Suprapubic skin (tissue), 4 donors: ENCODE measurements at regions not wholly inside any gene's neighbourhood (a gene's known extent, or its start where the extent isn't known, plus 50 kb on each side); places are given as distances from the start of the nearest gene placed in this dataset.

Experiments
- DNase-seq, 2 donors: peaks; one replicate each; pipeline ENCODE4 v3.0.0-alpha.2; 2019; ENCODE audit warnings: low spot score in 2 of 2
- H3K27ac ChIP-seq: fragments of 200-600 bp; sonication (generic); one replicate; pipeline ENCODE4 v1.5.1; 2019
- H3K27me3 ChIP-seq: fragments of 200-600 bp; sonication (generic); one replicate; pipeline ENCODE4 v1.5.1; 2019
- H3K36me3 ChIP-seq: fragments of 200-600 bp; sonication (generic); one replicate; pipeline ENCODE4 v1.5.1; 2019
- H3K4me1 ChIP-seq: fragments of 200-600 bp; sonication (generic); one replicate; pipeline ENCODE4 v1.5.1; 2019
- H3K4me3 ChIP-seq: fragments of 200-600 bp; sonication (generic); one replicate; pipeline ENCODE4 v1.5.1; 2019; ENCODE audit warnings: mild to moderate bottlenecking
- H3K9me3 ChIP-seq: fragments of 200-600 bp; sonication (generic); one replicate; pipeline ENCODE4 v1.5.1; 2019
- EP300 ChIP-seq: sonication (generic); formaldehyde crosslinking; IDR thresholded peaks from one replicate; pipeline ENCODE4 v1.6.1; 2017; ENCODE audit warnings: antibody characterized with exemption
- POLR2A ChIP-seq, 2 donors: fragments of 450-650 bp; IDR thresholded peaks; one replicate each; pipeline ENCODE4 v1.6.1; 2017; ENCODE audit warnings: antibody characterized with exemption in 2 of 2, mild to moderate bottlenecking in 2 of 2, moderate library complexity in 2 of 2
- POLR2AphosphoS5 ChIP-seq, 3 donors: sonication (generic); formaldehyde crosslinking; IDR thresholded peaks; one replicate each; pipeline ENCODE4 v1.6.1; 2017; ENCODE audit warnings: antibody characterized with exemption in 3 of 3
- WGBS: methylation state at CpG from one replicate; pipeline ENCODE4 v1.1.5; 2018; 5-methylcytosine and 5-hydroxymethylcytosine counted together
- TF ChIP-seq, protein P1 (sequence below), 2 donors: fragments of 200-600 bp in 1 of 2; fragments of 450-650 bp in 1 of 2; sonication (generic) in 1 of 2; IDR thresholded peaks; one replicate each; pipeline ENCODE4 v1.5.1; 2016 to 2019; ENCODE audit warnings: antibody characterized with exemption in 2 of 2, mild to moderate bottlenecking in 1 of 2, moderate library complexity in 1 of 2

DNA sequence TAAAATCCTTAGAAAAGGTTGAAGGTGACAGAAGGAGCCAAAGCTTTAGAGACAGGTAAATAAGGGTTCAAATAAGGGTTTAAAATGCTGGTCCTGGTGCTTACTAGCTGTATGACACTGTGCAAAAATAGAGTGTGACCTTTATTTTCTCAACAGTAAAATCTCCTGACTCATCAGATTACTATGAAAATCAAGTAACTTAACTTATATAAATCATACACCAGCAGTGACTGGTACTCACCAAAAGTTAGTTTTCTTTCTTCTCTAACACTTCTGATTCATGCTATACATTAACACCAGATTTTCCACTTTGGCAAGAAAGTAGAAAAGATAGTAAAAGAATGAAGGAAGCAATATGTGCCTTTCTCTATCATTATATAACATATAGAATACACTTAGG is 205.9 kb upstream of the GBE1 start:
- Histone ChIP-seq H3K36me3 (no peaks in the 10 kb centered on the region), H3K9me3 (no peaks in the 10 kb centered on the region), H3K4me3 (no peak overlapping the region), H3K27me3 (peaks cover 4% of the 10 kb centered on the region), H3K4me1 (no peaks in the 10 kb centered on the region), H3K27ac (no peak overlapping the region)
- TF ChIP-seq, protein P1, sequence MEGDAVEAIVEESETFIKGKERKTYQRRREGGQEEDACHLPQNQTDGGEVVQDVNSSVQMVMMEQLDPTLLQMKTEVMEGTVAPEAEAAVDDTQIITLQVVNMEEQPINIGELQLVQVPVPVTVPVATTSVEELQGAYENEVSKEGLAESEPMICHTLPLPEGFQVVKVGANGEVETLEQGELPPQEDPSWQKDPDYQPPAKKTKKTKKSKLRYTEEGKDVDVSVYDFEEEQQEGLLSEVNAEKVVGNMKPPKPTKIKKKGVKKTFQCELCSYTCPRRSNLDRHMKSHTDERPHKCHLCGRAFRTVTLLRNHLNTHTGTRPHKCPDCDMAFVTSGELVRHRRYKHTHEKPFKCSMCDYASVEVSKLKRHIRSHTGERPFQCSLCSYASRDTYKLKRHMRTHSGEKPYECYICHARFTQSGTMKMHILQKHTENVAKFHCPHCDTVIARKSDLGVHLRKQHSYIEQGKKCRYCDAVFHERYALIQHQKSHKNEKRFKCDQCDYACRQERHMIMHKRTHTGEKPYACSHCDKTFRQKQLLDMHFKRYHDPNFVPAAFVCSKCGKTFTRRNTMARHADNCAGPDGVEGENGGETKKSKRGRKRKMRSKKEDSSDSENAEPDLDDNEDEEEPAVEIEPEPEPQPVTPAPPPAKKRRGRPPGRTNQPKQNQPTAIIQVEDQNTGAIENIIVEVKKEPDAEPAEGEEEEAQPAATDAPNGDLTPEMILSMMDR (IDR thresholded peaks at IDR 0.05): no peak
- TF ChIP-seq EP300: no peak
- TF ChIP-seq POLR2AphosphoS5 (IDR thresholded peaks at IDR 0.05): no peak
- no peak for TF ChIP-seq POLR2A (IDR thresholded peaks at IDR 0.05)
- no peak for DNase-seq

GRCh38 chr3:81965696-81966095 is 204.3 kb upstream of the GBE1 start:
- peaks cover 4% of the 10 kb centered on the region for H3K27me3 ChIP-seq
- WGBS: 50% methylated on average over 2 of the region's 2 CpGs
- DNase-seq: no peak
- no peak overlapping the region for H3K4me3 ChIP-seq
- H3K4me1 ChIP-seq: no peaks in the 10 kb centered on the region
- no peaks in the 10 kb centered on the region for H3K36me3 ChIP-seq
- no peak overlapping the region for H3K27ac ChIP-seq
- TF ChIP-seq EP300 (no peak), POLR2AphosphoS5 (IDR thresholded peaks at IDR 0.05) (no peak), POLR2A (IDR thresholded peaks at IDR 0.05) (no peak)
- TF ChIP-seq, protein P1 (IDR thresholded peaks at IDR 0.05): no peak
- no peaks in the 10 kb centered on the region for H3K9me3 ChIP-seq

- 99% methylated on average over 2 of the region's 2 CpGs for WGBS
- TF ChIP-seq POLR2AphosphoS5 (IDR thresholded peaks at IDR 0.05) (no peak), POLR2A (IDR thresholded peaks at IDR 0.05) (no peak), EP300 (no peak)
- TF ChIP-seq, protein P1 (IDR thresholded peaks at IDR 0.05): no peak
- no peak overlapping the region for H3K4me3 ChIP-seq
- no peak for DNase-seq
- H3K27me3 ChIP-seq: peaks cover 4% of the 10 kb centered on the region
- no peaks in the 10 kb centered on the region for H3K4me1 ChIP-seq
- no peaks in the 10 kb centered on the region for H3K9me3 ChIP-seq
- H3K36me3 ChIP-seq: no peaks in the 10 kb centered on the region
- no peak overlapping the region for H3K27ac ChIP-seq
These were observed 201.0 kb upstream of the GBE1 start for GRCh38 chr3:81962396-81962795.

DNA sequence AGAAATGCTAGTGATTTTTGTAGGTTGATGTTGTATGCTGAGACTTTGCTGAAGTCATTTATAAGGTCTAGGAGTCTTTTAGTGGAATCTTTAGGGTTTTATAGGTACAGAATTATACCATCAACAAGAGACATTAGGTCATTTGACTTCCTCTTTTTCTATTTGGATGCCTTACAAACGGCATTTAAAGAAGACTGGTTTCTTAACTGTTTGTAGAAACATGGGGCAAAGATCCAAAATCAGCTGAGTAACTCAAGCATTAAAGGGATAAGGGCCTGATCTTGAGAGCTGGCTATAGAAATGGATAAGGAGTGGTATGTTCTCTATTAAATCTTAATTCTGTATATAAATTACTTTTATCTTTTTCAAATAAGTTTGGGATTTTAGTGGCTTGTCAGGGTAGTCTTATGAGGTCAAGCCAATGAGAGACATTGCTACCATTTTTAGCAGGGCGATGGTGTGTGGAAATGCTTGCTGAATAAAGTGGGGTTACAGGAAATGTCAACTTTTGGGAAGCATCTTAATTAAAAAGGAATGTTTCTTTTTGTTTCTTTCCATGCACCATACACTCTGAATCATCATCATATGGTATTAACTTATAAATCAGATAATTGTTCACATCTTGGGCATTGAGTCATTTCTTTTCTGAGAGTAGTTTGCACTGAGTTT is 197.7 kb upstream of the GBE1 start:
- Histone ChIP-seq H3K27ac (no peak overlapping the region), H3K4me3 (no peak overlapping the region), H3K36me3 (no peaks in the 10 kb centered on the region), H3K27me3 (peaks cover 4% of the 10 kb centered on the region), H3K9me3 (no peaks in the 10 kb centered on the region), H3K4me1 (no peaks in the 10 kb centered on the region)
- TF ChIP-seq EP300: no peak
- no peak for TF ChIP-seq POLR2A (IDR thresholded peaks at IDR 0.05)
- TF ChIP-seq POLR2AphosphoS5 (IDR thresholded peaks at IDR 0.05): no peak
- TF ChIP-seq, protein P1 (IDR thresholded peaks at IDR 0.05): no peak
- WGBS: 33% methylated on average over 2 of the region's 2 CpGs
- DNase-seq: no peak

GRCh38 chr3:81955878-81956277 is 194.4 kb upstream of the GBE1 start:
- DNase-seq: no peak
- H3K36me3 ChIP-seq: no peaks in the 10 kb centered on the region
- WGBS: 59% methylated on average over 4 of the region's 4 CpGs
- H3K4me3 ChIP-seq: no peak overlapping the region
- no peaks in the 10 kb centered on the region for H3K27me3 ChIP-seq
- H3K27ac ChIP-seq: no peak overlapping the region
- H3K9me3 ChIP-seq: no peaks in the 10 kb centered on the region
- no peak for TF ChIP-seq EP300
- TF ChIP-seq, protein P1 (IDR thresholded peaks at IDR 0.05): no peak
- no peak for TF ChIP-seq POLR2A (IDR thresholded peaks at IDR 0.05)
- TF ChIP-seq POLR2AphosphoS5 (IDR thresholded peaks at IDR 0.05): no peak
- no peaks in the 10 kb centered on the region for H3K4me1 ChIP-seq
